NCI-H69 (cell line): ENCODE measurements at regions not wholly inside any gene's neighbourhood (a gene's known extent, or its start where the extent isn't known, plus 50 kb on each side); places are given as distances from the start of the nearest gene placed in this dataset.

Source experiments
- DNase-seq: peaks from one replicate; lab custom pipeline; 2025; lab: John Stamatoyannopoulos, UW

DNA sequence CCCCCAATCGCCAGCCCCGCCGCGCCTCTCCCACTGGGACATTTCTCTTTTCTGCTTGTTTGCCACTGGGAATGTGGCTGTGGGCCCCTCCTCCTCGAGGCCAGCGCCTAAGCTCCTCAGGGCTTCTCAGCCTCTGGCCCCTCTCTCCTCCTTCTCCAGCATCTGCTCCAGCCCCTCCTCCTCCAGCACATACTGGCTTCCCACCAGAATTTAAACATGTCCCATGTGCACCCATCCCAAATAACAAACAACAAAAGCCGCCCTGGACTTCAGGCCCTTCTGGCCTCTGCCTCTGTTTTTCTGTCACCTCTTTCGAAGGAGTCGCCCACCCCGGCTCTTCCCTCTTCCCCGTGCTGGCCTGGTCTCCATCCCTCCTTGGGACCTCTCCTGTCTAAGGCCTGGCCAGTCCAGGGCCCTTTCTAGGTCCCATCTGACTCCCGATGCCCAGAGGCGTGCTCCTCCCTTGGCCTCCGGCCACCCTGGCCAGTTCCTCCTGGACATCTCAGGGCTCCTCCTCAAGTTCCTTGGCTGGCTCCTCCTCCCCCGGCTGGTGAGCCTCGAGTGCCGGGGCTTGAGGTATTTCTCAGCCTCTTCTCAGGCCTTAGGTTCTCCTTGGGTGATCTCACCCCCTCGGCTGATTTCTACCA lies 94.6 kb upstream of the SLC6A6 start:
- DNase-seq: no peak

DNA sequence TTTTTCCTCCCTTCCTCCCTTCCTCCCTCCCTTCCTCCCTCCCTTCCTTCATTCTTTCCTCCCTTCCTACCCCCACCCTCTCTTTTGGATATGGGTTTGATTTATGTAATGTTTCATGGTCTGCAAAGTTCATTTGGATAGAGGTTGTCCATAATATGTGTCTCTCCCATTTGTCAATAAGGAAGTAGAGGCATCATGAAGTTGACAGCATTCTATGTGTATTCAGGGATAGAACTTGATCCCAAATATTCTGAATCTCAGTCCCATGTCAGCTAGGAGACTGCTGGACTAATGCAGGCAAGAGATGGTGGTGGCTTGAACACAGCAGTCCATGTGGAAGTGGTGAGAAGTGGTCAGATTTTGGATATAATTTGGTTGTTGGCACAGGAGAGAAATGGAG lies 90.7 kb upstream of the SLC6A6 start:
- no peak for DNase-seq

DNA sequence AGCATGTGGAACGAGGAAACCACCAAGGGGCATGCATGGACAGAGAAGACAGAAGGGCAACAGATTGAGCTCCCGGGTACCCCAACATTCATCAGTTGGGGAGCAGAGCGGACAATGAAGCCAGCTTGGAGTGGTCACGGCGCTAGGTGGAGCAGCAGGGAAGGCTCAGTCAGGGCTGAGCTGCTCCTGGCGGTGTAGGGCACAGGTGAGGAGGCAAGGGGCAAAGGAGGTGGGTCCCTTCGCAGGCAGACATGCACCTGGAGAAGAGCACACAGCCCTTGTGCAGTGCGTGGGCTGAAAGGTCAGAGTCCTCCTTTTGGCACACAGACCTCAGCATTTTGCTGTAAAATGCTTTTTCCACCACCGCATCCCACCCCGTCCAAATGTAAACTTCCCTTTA lies 90.0 kb upstream of the SLC6A6 start:
- no peak for DNase-seq

DNA sequence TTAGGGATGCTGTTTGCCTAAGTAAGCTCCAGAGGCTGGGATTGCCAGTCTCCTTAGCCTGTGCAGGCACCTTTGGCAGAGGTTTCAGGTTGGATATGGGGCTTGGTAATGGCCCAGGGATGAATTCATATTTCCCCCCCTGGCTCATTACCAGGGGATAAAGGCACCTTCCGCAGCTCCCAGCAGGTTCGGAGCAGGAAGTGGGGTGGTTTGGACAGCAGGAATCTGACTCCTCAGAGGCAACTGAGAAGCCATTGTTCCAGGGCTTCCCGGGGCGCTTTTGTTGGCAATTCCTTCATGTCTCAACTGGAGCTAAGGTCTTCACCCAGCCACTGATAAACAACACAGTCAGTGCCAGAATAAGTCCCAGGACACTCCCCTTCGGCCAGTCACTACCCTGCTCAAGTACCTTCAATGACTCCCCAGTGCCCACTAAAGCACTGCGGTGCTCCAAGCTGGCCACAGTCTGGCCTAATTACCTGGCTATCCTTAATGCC lies 85.3 kb upstream of the SLC6A6 start:
- peak; percentile 54 for DNase-seq

DNA sequence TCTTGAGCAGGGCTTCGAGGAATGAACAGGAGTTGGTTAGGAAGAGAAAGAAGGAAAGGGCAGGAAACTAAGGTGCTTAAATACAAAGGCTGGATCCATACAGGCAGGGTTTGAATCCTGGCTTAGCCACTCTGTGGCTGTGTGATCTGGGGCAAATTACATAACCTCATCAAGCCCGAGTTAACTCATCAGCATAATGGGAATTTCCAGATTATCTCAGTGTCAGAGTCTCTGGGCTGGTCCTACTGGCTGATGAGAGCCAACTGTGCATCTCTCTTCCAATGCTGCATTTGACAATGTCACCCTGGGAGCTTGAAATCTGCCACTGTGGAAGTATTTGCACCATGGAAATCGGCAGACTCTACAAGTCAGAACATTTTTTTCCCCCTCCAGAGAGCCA lies 83.8 kb upstream of the SLC6A6 start:
- DNase-seq: no peak

DNA sequence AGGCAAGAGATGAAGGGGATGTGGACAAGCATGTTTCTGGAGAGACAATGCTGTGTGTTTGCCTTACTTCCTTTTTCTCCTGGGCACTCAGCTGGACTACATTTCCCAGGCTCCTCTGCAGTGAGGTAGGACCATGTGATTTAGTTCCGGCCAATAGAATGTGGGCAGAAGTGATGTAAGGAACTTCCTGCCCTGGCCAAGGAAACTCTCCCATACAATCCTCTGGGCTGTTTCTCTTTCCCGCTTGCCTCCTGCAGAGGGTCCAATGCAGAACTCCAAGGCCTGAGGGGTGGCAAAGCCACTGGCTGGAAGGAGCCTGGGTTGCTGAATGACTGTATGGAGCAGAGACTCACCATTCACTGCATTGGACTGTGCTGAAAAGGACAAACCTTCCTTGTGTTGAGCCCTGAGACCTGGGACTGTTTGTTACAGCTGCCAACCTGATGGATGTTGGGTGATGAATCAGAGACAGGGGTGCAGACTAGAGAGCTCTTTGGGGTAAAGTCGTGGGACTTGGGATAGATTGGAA lies 82.7 kb upstream of the SLC6A6 start:
- DNase-seq: peak; percentile 51

DNA sequence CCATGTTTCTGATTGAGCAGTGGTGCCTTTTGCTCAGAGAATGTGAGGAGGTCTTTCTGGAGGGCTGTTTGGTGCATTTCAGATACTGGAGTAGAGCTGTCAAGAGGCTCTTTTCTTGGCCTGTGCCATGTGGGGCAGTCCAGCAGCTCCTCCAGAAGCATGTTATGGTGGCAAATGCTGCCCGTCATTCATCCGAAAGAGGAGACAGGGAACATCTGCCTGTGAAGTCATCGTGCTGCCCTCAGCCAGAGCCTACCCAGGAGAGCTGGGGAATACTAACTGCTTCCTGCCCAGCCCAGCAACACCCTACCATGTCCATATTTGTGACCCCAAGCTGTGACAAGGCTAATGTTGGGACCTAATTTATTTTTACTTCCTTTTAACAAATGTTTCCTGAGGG lies 82.2 kb upstream of the SLC6A6 start:
- no peak for DNase-seq

DNA sequence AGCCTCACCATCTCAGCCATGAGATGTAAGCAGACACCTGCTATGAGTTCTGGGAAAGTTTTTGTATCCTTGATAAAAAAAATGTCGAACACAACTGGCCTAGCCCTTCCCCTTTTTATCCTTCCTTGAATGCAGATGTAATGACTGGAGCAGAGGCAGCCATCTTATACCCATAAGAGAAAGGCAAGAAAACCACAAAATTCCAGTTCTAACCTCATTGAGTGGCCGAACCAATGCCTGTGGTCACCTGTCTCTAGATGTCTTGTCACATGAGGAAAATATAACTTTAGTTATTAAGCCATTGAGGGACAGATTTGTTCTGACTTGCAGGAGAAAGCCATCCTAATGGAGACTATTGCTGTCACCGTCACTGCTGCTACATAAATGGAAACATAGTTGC lies 80.4 kb upstream of the SLC6A6 start:
- DNase-seq: no peak

DNA sequence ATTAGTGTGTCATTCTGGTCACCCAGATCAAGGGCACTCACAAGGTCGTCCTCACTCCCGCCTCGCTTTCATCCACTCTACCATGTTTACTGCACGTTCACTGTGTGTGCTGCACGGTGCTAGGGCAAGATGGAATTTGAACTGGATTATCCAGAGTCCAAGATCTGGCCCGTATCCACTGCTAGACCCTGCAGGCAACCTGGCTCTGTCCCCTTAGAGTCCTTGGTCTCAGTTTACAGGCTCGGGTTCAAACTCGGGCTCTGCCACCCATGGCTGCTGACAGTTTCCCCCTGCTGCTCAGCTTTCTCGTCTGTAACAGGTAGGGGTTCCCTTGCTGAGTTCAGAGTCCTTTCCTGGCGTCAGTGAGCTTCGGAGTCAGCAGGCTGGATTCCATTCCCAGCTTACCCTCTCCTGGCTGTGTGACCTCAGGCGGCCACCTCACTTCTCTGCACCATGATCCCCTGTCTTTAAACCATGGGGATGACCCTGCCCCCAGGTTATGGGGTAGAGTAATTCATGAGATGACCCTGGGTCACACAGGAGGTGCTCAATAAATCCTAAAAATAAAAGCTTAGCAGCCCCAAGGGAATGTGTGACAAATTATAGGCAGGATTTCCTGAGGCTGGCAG lies 79.6 kb upstream of the SLC6A6 start:
- no peak for DNase-seq

DNA sequence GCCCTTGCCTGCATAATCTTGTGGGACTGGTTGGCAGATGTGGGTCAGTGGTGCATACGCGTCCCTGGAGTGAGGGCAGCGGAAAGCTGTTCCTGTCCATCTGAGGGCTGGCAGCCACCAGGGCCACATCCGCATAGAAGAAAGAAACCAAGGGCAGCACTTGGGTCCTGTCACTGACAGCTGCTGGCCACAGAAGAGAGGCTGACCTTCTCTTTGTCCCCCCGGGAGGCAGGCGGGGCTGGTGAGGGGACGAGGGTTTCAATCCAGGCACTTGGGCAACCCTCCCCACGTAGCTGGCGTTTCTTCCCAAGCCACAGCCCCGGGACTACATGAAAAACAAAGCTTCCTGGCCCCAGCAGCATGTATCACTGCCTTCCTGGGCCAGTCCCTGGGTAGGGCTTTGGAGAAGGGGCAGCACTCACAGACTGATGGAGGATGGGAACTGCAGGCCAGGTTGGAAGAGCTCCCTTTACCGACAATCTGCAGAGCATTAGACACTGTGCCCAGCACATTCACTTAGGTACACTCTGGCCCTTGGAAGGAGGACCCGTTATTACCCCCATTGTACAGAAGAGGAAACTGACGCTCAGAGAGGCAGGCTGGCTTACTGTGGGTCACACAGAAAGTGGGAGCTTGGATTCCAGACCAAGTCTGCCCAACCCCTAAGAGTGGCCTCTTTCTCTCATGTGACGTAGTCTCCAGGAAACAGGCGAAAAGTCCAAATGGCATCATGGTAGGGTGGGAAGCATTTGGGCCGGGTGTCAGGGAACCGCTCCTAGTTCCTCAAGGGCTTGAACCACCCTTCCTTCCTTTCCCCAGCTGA lies 78.8 kb upstream of the SLC6A6 start:
- no peak for DNase-seq

DNA sequence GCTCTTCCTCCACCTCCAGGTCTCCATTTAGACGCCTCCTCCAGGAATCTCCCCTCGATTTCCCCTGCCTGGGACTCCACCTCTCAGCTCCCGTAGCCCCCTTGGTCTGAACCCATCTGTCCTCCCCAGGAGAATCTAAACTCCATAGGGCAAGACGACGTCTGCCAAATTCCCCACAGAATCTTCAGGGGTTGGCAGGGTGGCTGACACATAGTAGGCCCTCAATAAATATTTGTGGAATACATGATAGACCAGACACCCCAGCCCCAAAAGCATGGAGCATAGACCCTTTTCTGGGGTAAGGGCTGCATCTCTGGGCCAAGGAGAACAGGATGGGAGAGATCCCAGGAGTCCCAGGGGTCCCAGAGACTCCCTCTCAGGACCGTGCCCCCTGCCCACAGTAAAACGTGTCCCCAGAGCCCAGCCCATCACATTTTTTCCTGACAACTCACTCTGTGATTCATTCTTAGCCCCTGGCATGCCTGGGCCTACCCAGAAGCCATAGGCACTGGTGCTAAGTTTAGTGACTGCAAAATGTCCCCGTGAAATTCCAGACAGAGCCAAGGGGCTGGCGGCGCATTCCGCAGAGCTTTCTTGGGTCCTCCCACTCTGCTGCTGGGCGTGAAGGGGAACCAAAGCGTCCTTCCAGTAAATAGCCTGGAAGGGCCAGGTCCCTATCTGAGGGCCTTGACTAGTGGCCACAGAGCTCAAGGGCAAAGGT lies 78.0 kb upstream of the SLC6A6 start:
- no peak for DNase-seq

DNA sequence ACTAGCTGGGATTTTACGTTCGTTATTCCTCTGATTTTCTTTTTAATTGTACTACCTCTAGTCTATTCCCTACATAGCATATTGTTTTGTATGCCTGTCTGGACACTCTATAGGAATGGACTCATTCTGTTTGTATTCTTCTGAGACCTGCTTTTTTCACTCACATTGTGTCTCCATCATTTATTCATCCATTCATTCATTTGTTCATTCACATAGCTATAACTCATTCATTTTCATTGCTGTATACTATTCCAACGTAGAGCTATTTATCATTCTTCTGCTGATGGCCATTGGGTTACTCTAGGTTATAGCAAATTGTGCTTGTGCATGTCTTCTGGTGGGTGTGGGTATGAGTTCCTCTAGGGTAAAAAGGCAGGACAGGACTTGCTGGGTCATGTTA lies 74.0 kb upstream of the SLC6A6 start:
- DNase-seq: no peak

DNA sequence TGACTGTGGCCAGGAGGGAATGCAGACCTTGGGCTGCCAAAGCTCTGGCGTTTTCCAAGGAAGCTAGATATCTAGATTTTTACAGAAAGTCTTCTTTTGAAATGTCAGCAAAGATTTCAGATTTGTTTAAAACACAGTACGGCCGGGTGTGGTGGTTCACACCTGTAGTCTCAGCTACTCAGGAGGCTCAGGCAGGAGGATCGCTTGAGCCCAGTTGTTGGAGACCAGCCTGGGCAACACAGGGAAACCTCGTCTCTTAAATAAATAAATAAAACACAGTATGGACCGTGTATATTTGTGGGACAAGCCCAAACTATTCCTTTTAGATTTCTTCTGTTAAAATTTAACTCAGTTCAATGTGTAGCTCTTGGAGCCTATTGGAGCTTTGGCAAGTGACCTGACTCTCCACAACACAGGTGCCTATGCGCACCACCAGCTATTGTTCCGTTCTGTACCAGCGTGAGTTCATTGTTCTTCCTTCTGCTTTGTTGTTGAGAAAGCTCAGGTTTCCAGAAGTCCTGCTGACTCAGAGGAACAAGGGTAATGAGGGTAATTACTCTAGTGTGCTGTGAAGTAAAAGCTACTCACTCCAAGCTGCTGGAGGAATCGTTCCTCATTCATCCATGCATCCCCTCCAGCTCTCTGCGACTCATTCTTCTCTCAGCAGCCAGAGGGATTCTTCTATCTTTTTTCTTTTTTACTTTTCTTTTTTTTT lies 73.1 kb upstream of the SLC6A6 start:
- DNase-seq: peak; percentile 94

DNA sequence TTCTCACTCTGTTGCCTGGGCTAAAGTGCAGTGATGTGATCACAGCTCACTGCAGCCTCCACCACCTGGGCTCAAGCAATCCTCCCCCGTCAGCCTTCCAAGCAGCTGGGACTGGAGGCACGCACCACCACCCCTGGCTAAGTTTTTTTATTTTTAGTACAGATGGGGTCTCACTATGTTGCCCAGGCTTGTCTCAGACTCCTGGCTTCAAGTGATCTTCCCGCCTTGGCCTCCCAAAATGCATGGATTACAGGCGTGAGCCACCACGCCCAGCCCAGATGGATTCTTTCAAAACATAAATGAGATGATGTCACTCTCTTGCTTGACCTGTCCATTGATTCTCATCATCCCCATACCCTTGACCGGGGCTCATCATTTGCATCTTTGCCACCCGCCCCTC lies 72.6 kb upstream of the SLC6A6 start:
- peak; percentile 33 for DNase-seq

DNA sequence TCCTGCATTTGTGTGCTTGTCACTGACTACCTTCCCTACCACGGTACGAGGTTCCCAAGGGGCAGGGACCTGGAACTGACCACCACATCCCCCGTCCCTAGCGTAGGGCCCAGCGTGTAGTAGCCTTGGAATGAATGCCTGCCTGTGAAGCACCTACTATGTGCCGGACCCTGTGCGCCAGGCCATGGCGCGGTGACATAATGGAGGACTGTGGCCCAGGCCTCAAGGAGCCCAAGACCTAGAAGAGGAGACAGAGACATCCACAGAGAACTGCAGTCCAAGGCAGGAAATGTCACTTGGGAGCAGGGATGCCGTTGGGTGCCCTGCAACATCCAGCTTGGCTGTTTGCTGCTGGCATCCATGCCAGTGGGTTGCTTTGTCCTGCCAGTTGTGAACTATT lies 71.9 kb upstream of the SLC6A6 start:
- DNase-seq: no peak

DNA sequence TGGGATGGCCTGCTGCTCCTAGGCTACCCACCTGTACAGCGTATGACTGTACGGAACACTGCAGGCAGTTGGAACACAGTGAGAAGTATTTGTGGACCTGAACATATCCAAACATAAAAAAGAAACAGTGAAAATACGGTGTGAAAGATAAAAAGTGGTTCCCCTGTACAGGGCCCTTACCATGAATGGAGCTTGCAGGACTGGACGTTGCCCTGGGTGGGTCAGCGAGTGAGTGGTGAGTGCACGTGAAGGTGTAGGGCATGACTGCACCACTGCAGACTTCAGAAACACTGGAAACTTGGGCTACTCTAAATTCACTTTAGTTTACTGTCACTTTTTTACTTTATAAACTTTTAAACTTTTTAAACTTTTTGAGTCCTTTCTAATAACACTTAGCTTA lies 71.2 kb upstream of the SLC6A6 start:
- DNase-seq: no peak

DNA sequence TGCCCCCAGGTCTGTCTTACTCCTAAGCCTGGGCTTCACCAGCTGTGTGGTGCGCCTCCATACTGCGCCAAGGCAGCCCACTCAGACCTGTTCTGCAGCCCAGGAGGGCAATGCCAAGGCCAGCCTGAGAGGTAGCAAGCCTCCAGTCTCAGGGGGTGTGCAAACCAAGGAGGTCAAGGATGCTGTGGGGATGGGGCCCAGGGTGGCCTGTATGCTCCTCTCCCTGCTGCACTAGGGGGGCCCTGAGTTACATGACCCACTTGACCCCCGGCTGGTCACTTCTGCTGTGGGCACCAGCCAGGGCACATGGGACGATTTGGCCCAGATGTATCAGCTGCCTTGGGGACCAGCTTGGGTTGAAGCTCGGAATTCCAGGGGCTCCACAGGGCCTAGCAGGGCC lies 70.0 kb upstream of the SLC6A6 start:
- DNase-seq: no peak

DNA sequence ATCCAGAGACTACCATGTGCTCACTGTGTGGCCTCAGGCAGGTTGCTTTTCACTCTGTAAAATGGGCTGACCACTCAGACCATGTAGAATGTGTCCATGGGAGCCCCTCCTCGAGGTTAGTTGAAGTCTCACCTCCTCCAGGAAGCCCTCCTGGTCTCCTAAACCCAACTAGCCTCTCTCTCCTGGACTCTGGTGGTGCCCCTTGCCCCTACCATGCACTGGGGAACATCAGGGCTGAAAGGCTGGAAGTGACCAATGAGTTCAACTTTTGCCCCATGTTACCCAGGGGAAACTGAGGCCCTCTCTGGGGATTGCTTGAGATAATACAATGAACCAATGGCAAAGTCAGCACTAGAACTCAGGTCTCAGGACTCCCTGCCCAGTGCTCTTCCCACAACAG lies 69.2 kb upstream of the SLC6A6 start:
- no peak for DNase-seq

DNA sequence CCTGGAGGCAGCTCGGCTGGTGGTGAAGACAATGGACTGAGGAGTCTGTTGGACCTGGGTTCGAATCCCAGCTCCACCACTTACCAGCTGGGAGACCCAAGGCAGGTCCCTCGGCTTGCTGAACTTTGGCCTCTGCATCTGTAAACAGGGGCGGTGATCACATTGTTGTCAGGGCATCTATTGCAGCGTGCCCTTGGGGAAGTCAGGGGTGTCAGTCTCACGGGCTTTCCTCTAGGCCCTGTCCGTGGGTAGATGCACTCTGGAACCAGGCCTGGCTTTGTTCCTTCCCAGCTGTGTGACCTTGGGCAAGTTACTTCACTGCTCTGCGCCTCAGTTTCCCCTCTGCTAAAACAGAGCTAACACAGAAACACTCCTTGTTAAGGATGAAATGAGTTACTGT lies 68.8 kb upstream of the SLC6A6 start:
- DNase-seq: no peak

DNA sequence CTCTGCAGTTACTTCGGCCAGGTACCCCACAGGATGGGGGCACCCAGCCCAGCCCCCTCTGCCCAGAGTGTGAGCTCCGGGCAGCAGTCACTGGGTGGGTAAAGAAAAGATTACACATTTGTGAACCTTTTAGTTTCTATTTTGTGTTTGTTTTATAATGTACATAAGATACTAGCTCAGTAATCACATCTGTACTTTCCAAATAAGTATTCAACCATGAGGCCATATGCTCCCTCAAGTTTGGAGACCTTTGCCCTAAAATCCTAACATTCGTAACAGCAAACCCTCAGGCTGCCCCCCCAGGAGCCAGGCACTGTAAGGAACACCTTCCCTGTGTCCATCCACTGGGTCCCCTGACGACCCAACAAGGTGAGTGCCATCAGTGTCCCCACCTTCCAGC lies 68.3 kb upstream of the SLC6A6 start:
- no peak for DNase-seq

DNA sequence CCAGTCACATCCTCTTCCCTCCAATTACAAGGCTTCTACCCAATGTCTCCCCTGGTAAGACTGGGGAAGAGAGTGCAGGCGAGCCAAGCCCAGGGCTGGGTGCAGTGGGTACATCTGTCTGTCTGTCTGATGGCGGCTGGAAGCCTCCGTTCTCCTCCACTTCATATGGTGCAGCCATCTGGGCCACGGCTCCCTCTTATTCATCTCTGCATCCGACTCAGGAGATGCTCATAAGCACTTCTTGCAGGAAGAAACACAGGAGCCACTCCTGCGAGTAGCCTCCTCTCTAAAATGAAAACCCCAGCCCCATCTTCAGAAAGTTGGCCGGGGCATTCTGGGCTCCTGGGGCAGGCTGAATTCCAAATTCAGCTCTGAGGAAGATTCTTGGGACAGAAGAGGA lies 67.5 kb upstream of the SLC6A6 start:
- no peak for DNase-seq
